GM18519 (cell line): ENCODE measurements at regions not wholly inside any gene's neighbourhood (a gene's known extent, or its start where the extent isn't known, plus 50 kb on each side); places are given as distances from the start of the nearest gene placed in this dataset.

ENCODE experiments used
- ATAC-seq: cut with Tn5 transposase; IDR thresholded peaks from one replicate; pipeline ENCODE4 v1.9.1; 2021; ENCODE audit warnings: mild to moderate bottlenecking, moderate library complexity; ENCODE audit not compliant: unreplicated experiment, low FRiP score

GRCh38 chr17:79457376-79457775 lies 153.5 kb downstream of the RBFOX3 start:
- ATAC-seq = no peak

DNA sequence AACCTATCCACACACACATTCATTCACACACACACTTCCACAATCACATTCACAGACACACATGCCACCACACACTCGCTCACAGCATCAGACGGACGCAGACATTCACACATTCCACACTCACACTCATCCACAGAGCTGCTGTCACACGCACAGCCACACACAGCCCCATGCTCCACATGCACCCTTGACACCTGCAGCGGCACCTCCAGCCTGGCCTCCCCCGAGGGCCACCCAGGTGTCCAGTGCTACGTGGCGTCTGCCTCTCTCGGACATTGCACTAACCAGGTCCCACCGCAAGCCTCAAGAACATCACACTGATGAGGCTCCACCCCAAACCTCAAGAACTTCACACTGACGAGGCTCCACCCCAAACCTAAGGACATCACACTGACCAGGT lies 155.2 kb downstream of the RBFOX3 start:
- no peak for ATAC-seq

DNA sequence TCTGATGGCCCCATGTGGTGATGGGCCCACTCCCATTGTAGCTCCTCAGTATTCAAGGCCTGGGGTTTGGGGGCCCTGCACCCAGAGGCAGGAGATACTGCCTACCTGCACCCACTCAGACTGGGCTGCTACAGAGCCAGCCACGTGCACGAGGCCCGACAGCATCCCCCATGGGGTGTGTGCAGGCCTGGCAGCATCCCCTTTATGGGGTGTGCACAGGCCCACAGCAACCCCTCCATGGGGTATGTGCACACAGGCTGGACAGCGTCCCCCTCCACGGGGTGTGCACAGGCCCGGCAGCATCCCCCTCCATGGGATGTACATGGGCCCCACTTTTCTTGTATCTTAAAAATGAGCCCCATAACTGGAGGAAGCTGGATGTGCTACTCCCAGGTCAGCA lies 156.0 kb downstream of the RBFOX3 start:
- ATAC-seq = no peak

GRCh38 chr17:79453481-79453880 lies 157.4 kb downstream of the RBFOX3 start:
- ATAC-seq = no peak

DNA sequence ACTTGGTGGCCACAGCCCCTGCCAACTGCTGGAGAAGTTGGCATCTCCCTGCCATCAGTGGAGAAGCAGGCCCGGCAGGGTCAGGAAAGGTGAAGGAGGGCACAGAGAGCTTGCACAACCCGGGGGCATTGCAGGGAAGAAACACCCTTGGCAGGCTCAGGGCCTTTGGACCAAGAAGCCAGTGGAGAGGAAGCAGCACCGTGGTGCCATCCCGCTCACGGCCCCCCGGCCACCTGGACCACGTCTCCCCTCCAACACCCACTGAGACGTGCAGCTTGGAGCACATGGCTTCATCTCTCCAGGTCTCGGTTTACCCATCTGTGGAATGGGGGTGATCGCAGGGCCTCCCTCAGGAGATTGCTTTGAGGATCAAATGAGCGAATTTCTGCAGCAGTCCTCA lies 158.1 kb downstream of the RBFOX3 start:
- ATAC-seq = no peak

GRCh38 chr17:79451167-79451566 lies 159.7 kb downstream of the RBFOX3 start:
- no peak for ATAC-seq

DNA sequence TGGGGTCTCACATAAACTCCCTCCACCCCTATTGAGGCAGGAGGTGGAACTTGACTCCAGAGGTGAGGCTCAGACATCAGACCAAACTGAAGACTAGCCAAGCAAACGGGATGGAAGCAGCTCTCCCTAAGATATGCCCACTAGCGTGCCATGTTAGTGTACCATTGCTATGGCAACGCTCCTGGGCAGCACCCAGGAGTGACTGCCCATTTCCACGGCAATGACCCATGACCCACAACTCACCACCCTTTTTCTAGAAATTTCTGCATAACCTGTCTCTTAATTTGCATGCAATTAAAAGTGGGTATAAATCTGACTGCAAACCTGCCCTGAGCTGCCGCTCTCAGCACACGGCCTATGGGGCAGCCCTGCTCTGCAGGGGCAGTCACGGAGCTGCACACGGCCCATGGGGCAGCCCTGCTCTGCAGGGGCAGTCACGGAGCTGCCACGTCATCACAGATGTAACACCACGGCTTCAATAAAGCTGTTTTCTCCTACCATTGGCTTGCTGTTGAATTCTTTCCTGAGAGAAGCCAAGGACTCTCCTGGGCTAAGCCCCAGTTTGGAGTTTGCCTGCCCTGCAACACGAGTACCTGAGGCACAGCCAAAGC lies 164.3 kb downstream of the RBFOX3 start:
- ATAC-seq = no peak

DNA sequence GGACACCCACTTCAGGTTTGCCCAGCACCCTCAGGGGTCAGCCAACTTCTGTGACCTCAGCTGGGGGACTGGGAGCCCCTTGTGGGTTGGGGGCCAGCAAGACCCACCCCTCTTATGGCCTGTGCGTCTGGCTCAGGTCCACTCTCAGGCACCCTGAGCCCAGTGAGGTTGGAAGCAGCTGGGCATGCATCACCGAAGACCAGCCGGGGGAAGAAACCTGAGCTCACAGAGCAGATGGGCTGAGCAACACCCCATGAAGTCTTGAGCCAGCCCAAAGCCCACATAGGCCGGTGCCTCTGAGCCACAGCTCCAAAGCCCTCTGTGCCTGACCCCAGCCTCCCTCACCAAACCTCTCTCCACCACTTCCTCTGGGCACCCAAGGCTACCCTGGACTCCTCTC lies 166.7 kb downstream of the RBFOX3 start:
- no peak for ATAC-seq

GRCh38 chr17:79443026-79443425 lies 167.8 kb downstream of the RBFOX3 start:
- no peak for ATAC-seq

DNA sequence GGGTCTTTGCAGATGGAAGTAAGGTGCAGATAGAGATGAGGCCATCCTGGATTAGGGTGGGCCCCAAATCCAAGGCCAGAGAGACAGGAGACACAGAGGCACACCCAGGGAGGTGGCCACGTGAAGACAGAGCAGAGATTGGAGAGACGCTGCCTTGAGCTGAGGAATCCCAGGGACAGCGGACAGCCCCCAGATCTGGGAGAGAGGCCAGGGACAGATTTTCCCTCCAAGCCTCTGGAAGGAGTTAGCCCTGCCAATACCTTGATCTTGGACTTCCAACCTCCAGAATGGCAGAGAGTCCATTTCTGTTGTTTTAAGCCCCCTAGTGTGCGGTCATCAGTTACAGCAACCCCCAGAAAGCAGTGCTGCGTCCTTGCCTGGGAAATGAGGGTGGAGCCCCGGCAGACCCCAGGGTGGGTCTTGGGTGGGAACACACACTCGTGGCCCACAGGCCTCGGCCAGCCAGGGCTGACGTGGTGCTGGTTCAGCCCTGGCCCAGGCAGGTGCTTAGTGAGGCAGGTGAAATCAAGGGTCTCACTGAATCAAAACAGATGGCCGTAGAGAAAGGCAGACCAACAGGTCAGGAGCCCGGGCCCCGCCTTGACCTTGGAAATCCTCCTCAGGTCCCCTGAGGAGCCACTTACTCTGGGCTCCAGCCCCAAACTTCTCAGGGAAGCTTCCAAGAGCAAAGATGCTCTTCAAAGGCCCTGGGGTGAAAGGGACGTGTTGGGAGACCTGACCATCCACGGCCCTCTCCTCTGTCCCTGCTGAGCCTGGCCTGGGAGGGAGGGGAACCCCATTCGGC lies 169.3 kb downstream of the RBFOX3 start:
- no peak for ATAC-seq

GRCh38 chr17:79440251-79440650 lies 170.6 kb downstream of the RBFOX3 start:
- no peak for ATAC-seq

- no peak for ATAC-seq
Observed at GRCh38 chr17:79439493-79439892, 171.4 kb downstream of the RBFOX3 start.

DNA sequence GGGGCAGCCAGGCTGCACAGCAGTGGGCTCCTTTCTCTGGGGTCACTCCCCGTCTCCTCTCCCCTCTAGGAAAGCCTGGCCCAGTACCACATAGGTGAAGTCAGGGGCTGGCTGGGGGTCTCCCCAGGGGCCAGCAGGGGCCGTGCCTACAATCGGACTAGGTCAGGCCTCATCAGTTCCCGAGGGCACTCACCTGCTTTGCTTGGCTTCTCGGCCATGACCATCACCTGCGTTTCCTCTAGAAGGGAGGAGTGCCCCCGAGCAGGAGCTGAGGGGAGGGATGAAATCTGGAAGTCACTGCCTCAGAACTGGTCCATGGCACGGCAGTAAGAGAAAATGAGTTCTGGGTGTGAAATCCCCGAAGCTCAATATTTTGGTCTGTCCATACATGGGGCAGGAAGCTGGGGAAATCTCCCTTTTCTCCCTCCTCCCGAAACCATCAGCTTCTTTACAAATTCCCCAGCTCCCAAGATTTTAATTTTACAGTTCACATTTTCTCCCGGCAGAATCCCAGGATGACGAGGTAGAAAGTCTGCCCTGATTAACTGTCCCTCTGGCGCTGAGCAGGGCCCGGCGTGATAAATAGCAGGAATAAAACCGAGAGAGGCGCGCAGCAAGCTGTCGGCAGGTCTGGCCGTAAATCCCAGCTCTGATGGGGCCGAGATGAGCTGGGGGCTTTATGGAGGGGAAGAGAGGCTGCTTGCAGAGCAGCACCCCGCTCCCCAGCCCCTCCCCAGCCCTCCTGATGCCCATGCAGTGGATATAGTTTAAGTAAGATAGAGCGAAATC lies 172.1 kb downstream of the RBFOX3 start:
- no peak for ATAC-seq

- no peak for ATAC-seq
Observed at GRCh38 chr17:79438058-79438457, 172.8 kb downstream of the RBFOX3 start.

DNA sequence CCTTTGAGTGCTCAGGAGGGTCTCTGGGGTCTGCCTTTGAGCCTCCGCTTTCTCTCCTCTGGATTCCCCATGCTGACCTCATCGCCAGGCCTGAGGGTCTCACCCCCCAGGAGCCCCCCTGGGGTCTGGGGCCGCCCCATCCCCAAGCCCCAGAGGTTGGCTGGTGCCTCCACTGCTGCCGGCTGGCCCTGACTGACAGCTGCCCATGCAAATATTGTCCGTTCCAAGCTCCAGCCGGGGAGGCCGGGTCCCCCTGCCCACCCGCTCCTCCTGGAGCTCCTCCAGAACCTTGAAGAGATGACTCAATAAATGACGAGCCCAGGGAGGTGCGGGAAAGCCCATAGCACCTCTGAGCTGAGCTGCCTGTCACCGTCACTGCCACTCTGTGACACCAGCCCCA lies 173.8 kb downstream of the RBFOX3 start:
- no peak for ATAC-seq

DNA sequence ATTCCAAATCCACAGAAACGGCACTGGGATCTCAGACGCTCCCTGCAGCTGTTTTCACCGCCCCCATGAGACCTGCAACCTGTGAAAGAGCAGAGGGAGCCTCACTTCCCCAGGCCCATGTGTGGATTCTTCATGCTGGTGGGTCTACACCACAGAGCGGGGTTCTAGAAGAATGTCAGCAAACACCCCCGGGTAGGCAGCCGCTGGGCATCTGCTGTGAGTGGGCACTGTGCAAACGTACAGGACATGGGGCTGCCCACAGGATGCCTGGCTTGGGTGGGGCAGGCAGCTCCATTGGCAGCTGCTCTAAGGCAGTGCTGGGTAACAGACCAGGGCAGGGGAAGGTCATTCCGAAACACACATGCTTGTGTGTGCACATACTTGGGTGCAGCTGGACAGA lies 174.9 kb downstream of the RBFOX3 start:
- no peak for ATAC-seq

- no peak for ATAC-seq
Observed at GRCh38 chr17:79435296-79435695, 175.6 kb downstream of the RBFOX3 start.

- ATAC-seq = no peak
Observed at GRCh38 chr17:79434215-79434614, 176.6 kb downstream of the RBFOX3 start.

GRCh38 chr17:79433379-79433778 lies 177.5 kb downstream of the RBFOX3 start:
- no peak for ATAC-seq

- ATAC-seq = no peak
Observed at GRCh38 chr17:79431175-79431574, 179.7 kb downstream of the RBFOX3 start.

DNA sequence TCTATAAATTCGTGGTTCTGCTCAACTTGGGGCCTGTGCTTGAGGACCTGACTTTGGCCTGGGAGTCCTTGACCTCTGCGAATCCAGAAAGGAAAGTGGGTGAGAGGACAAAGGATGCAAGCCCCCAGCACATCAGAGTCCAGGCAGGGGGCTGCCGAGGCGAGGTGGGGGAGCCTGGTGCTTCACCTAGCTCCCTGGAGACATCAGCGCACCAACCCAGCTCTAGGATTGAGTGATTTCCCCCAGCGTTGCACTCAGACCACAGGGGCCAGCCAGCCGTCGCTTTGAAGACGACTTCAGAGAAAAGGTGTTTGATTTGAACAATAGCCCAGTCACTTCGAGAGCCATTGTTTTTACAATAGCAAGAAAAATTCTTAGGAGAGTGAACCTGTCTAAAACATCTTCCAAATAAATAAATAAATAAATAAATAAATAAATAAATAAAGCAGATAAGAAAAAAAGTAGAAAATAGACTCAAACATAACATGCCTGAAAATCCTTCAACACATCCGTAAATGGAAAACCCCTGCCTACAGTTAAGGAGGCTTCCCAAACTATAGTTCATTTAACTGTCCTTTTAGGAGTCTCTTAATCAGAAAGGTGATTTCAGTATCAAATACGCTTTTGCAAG lies 180.9 kb downstream of the RBFOX3 start:
- ATAC-seq = no peak
